Epithelial cell of proximal tubule (primary cell): ENCODE measurements at regions not wholly inside any gene's neighbourhood (a gene's known extent, or its start where the extent isn't known, plus 50 kb on each side); places are given as distances from the start of the nearest gene placed in this dataset.
"Not testable (repeated sequence)": the region's sequence is repeated elsewhere in the genome, so short reads cannot be mapped to it uniquely, and the experiment has no call there.

Experiments used
- DNase-seq: peaks from one replicate; pipeline ENCODE4 v3.0.0-alpha.2; 2011; ENCODE audit warnings: low read depth
- H3K4me3 ChIP-seq: 2 replicates; pipeline ENCODE4 v1.5.1; 2011; ENCODE audit warnings: low read depth, mild to moderate bottlenecking, low read length
- TF ChIP-seq, protein P1 (sequence below): conservative IDR thresholded peaks from 2 replicates; pipeline ENCODE4 v1.5.1; 2012; ENCODE audit warnings: low read depth, mild to moderate bottlenecking, low read length

DNA sequence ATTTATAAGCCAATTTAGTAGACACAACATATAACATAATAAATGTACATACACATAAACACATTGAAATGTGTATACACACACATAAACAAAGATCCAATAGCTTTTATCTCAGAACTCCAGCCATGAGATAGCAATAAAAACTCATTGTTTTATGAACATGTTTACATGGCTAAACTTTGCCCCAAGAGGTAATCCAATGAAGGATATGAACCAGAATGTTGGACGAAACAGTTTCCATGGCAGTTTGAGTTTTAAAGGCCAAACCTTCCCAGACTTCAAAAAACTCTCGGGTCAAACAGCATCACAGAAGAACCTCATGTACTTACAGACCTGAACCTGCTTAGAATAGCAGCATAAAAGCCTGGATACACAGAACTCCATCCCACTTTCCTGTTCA lies 97.2 kb upstream of the WDR75 start:
- no peak for DNase-seq
- TF ChIP-seq, protein P1, sequence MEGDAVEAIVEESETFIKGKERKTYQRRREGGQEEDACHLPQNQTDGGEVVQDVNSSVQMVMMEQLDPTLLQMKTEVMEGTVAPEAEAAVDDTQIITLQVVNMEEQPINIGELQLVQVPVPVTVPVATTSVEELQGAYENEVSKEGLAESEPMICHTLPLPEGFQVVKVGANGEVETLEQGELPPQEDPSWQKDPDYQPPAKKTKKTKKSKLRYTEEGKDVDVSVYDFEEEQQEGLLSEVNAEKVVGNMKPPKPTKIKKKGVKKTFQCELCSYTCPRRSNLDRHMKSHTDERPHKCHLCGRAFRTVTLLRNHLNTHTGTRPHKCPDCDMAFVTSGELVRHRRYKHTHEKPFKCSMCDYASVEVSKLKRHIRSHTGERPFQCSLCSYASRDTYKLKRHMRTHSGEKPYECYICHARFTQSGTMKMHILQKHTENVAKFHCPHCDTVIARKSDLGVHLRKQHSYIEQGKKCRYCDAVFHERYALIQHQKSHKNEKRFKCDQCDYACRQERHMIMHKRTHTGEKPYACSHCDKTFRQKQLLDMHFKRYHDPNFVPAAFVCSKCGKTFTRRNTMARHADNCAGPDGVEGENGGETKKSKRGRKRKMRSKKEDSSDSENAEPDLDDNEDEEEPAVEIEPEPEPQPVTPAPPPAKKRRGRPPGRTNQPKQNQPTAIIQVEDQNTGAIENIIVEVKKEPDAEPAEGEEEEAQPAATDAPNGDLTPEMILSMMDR, result no peak
- no peak overlapping the region for H3K4me3 ChIP-seq

- no peak overlapping the region for H3K4me3 ChIP-seq
- TF ChIP-seq, protein P1, result peak; percentile 50
- peak; percentile 84 for DNase-seq
Measured at GRCh38 chr2:189347540-189347939, 93.7 kb upstream of the WDR75 start.

- TF ChIP-seq, protein P1, result no peak
- H3K4me3 ChIP-seq, result no peak overlapping the region
- no peak for DNase-seq
Measured at GRCh38 chr2:189348369-189348768, 92.9 kb upstream of the WDR75 start.

GRCh38 chr2:189350540-189351209 lies 90.6 kb upstream of the WDR75 start:
- TF ChIP-seq, protein P1, result no peak
- no peak overlapping the region for H3K4me3 ChIP-seq
- peak; percentile 53 for DNase-seq

DNA sequence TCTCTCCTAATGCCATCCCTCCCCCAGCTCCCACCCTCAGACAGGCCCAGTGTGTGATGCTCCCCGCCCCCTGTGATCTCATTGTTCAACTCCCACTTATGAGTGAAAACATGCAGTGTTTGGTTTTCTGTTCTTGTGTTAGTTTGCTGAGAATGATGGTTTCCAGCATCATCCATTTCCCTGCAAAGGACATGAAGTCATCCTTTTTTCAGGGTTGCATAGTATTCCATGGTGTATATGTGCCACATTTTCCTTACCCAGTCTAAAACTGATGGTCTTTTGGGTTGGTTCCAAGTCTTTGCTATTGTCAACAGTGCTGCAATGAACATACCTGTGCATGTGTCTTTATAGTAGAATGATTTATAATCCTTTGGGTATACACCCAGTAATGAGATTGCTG lies 89.3 kb upstream of the WDR75 start:
- not testable (repeated sequence) for H3K4me3 ChIP-seq, DNase-seq

DNA sequence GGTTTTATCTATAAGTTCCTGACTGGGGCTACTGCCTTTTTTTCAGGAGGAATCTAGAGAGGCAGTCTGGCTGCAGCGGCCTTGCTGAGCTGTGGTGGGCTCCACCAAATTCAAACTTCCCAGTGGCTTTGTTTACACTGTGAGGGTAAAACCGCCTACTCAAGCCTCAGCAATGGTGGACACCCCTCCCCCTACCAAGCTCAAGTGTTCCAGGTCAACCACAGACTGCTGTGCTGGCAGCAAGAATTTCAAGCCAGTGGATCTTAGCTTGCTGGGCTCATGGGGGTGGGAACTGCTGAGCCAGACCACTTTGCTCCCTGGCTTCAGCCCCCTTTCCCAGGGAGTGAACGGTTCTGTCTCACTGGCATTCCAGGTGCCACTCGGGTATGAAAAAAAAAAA lies 83.9 kb upstream of the WDR75 start:
- H3K4me3 ChIP-seq, DNase-seq: not testable (repeated sequence)

DNA sequence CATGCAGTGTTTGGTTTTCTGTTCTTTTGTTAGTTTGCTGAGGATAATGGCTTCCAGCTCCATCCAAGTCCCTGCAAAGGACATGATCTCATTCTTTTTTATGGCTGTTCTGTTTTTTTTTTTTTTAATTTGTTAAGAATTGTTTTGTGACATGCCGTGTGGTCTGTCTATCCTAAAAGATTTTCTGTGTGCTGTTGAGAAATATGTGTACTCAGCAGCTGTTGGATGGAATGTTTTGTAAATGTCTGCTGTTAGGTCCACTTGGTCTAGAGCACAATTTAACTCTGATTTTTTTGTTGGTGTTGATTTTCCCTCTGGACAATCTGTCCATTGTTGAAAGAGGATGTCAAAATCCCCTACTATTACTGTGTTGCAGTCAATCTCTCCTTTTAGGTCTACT lies 80.4 kb upstream of the WDR75 start:
- DNase-seq, result no peak
- TF ChIP-seq, protein P1, result no peak
- H3K4me3 ChIP-seq, result no peak overlapping the region

DNA sequence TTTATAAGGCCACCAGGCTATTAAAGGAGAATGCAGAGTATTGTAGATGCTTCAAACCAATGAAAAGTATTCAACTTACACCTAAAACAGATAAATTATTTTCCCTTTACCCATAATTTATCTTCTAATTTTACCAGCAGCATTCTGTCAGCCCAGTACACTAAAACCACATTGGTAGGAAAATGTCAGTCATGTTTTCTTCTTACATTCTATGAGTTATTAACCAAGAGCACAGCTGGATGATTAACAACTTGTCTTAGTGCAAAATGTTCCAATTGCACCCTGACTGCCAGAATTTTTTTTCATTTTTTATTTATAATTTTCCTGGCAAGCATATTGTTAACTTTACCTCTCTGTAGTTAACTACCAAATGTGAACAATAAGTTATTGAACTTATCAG lies 79.0 kb upstream of the WDR75 start:
- H3K4me3 ChIP-seq, result no peak overlapping the region
- TF ChIP-seq, protein P1, result no peak
- DNase-seq, result no peak
